ENCODE measurements at regions not wholly inside any gene's neighbourhood (a gene's known extent, or its start where the extent isn't known, plus 50 kb on each side); places are given as distances from the start of the nearest gene placed in this dataset.
A peak's percentile ranks its signal among the peaks of the same experiment; 100 is the strongest.

- no peak overlapping the region for H3K27ac ChIP-seq
- no peaks in the 10 kb centered on the region for H3K9me2 ChIP-seq (ENCODE audit: insufficient read depth)
- no peaks in the 10 kb centered on the region for H3K36me3 ChIP-seq (ENCODE audit: low read depth)
- no peaks in the 10 kb centered on the region for H3K27me3 ChIP-seq (replicated peaks; ENCODE audit: insufficient read depth)
- H2AFZ ChIP-seq: no peak overlapping the region
- H3K79me2 ChIP-seq (ENCODE audit: insufficient read depth): no peaks in the 10 kb centered on the region
- TF ChIP-seq EZH2phosphoT487 (IDR thresholded peaks at IDR 0.05; ENCODE audit: insufficient read depth, low read depth): no peak
- no peak for TF ChIP-seq EZH2 (IDR thresholded peaks at IDR 0.05; ENCODE audit: insufficient read depth, poor library complexity, severe bottlenecking)
- H3K4me1 ChIP-seq (ENCODE audit: insufficient read depth): no peaks in the 10 kb centered on the region
- no peak overlapping the region for H3K4me3 ChIP-seq
- H3K4me2 ChIP-seq (ENCODE audit: unreplicated experiment): no peak overlapping the region
- no peak for DNase-seq
- in situ Hi-C loops (cut with MboI): no loop called here
- no peaks in the 10 kb centered on the region for H3F3A ChIP-seq (ENCODE audit: insufficient read depth)
- 90 to 96% methylated on average over 1 of the region's 1 CpG for WGBS, 2 experiments (ENCODE audit: low coverage in 1 of 2, low lambda C conversion rate in 2 of 2, missing lambda C conversion rate in 2 of 2)
- no peaks in the 10 kb centered on the region for H3K9me3 ChIP-seq (ENCODE audit: low read depth)
- no peaks in the 10 kb centered on the region for H4K20me1 ChIP-seq (ENCODE audit: insufficient read depth)
- H3K9ac ChIP-seq: no peak overlapping the region
Observed at GRCh38 chr6:140140891-140141290, 766.4 kb upstream of the CITED2 start.

- Histone ChIP-seq H3K79me2 (ENCODE audit: insufficient read depth) (no peaks in the 10 kb centered on the region), H3K27ac (no peak overlapping the region), H3K9me3 (ENCODE audit: low read depth) (no peaks in the 10 kb centered on the region), H3K9me2 (ENCODE audit: insufficient read depth) (no peaks in the 10 kb centered on the region), H3K4me3 (no peak overlapping the region), H3K9ac (no peak overlapping the region), H3K4me1 (ENCODE audit: insufficient read depth) (no peaks in the 10 kb centered on the region), H3F3A (ENCODE audit: insufficient read depth) (no peaks in the 10 kb centered on the region), H3K36me3 (ENCODE audit: low read depth) (no peaks in the 10 kb centered on the region), H4K20me1 (ENCODE audit: insufficient read depth) (no peaks in the 10 kb centered on the region), H2AFZ (peak overlapping the region; percentile 27; the same call in 1 of the 2 replicates), H3K4me2 (ENCODE audit: unreplicated experiment) (no peak overlapping the region), H3K27me3 (replicated peaks; ENCODE audit: insufficient read depth) (no peaks in the 10 kb centered on the region)
- in situ Hi-C loops (cut with MboI): no loop called here
- TF ChIP-seq EZH2phosphoT487 (IDR thresholded peaks at IDR 0.05; ENCODE audit: insufficient read depth, low read depth) (no peak), EZH2 (IDR thresholded peaks at IDR 0.05; ENCODE audit: insufficient read depth, poor library complexity, severe bottlenecking) (no peak)
- 72 to 77% methylated on average over 5 of the region's 5 CpGs for WGBS, 2 experiments (ENCODE audit: low coverage in 1 of 2, low lambda C conversion rate in 2 of 2, missing lambda C conversion rate in 2 of 2)
- no peak for DNase-seq
Observed at GRCh38 chr6:140138311-140139010, 764.0 kb upstream of the CITED2 start.

- Histone ChIP-seq H3K4me2 (ENCODE audit: unreplicated experiment) (no peak overlapping the region), H3K79me2 (ENCODE audit: insufficient read depth) (no peaks in the 10 kb centered on the region), H4K20me1 (ENCODE audit: insufficient read depth) (no peaks in the 10 kb centered on the region), H3K4me1 (ENCODE audit: insufficient read depth) (no peaks in the 10 kb centered on the region), H3K9me2 (ENCODE audit: insufficient read depth) (no peaks in the 10 kb centered on the region), H3K27ac (no peak overlapping the region), H3K9me3 (ENCODE audit: low read depth) (peaks cover 4% of the 10 kb centered on the region), H3K9ac (no peak overlapping the region), H3K4me3 (no peak overlapping the region), H3F3A (ENCODE audit: insufficient read depth) (no peaks in the 10 kb centered on the region), H3K36me3 (ENCODE audit: low read depth) (no peaks in the 10 kb centered on the region), H3K27me3 (replicated peaks; ENCODE audit: insufficient read depth) (no peaks in the 10 kb centered on the region), H2AFZ (no peak overlapping the region)
- in situ Hi-C loops (cut with MboI): no loop called here
- DNase-seq: peak; percentile 2
- TF ChIP-seq EZH2phosphoT487 (IDR thresholded peaks at IDR 0.05; ENCODE audit: insufficient read depth, low read depth) (no peak), EZH2 (IDR thresholded peaks at IDR 0.05; ENCODE audit: insufficient read depth, poor library complexity, severe bottlenecking) (no peak)
Observed at GRCh38 chr6:140134224-140134623, 759.8 kb upstream of the CITED2 start.

- TF ChIP-seq EZH2 (IDR thresholded peaks at IDR 0.05; ENCODE audit: insufficient read depth, poor library complexity, severe bottlenecking) (no peak), EZH2phosphoT487 (IDR thresholded peaks at IDR 0.05; ENCODE audit: insufficient read depth, low read depth) (no peak)
- in situ Hi-C loops (cut with MboI): no loop called here
- no peak overlapping the region for H3K27ac ChIP-seq
Observed at GRCh38 chr6:140130074-140130473, 755.6 kb upstream of the CITED2 start.

GRCh38 chr6:140124498-140124897 lies 750.0 kb upstream of the CITED2 start:
- no peak overlapping the region for H2AFZ ChIP-seq
- TF ChIP-seq EZH2phosphoT487 (IDR thresholded peaks at IDR 0.05; ENCODE audit: insufficient read depth, low read depth): no peak
- TF ChIP-seq EZH2 (IDR thresholded peaks at IDR 0.05; ENCODE audit: insufficient read depth, poor library complexity, severe bottlenecking): no peak
- no peaks in the 10 kb centered on the region for H4K20me1 ChIP-seq (ENCODE audit: insufficient read depth)
- no peaks in the 10 kb centered on the region for H3K79me2 ChIP-seq (ENCODE audit: insufficient read depth)
- no peaks in the 10 kb centered on the region for H3K27me3 ChIP-seq (replicated peaks; ENCODE audit: insufficient read depth)
- DNase-seq: no peak
- WGBS, 2 experiments (ENCODE audit: low coverage in 1 of 2, low lambda C conversion rate in 2 of 2, missing lambda C conversion rate in 2 of 2): 96% methylated on average over 2 of the region's 2 CpGs
- H3K4me2 ChIP-seq (ENCODE audit: unreplicated experiment): no peak overlapping the region
- no peak overlapping the region for H3K9ac ChIP-seq
- no peak overlapping the region for H3K4me3 ChIP-seq
- no peaks in the 10 kb centered on the region for H3K4me1 ChIP-seq (ENCODE audit: insufficient read depth)
- no peak overlapping the region for H3K27ac ChIP-seq
- no peaks in the 10 kb centered on the region for H3K36me3 ChIP-seq (ENCODE audit: low read depth)
- in situ Hi-C loops (cut with MboI): no loop called here
- no peaks in the 10 kb centered on the region for H3F3A ChIP-seq (ENCODE audit: insufficient read depth)
- H3K9me2 ChIP-seq (ENCODE audit: insufficient read depth): no peaks in the 10 kb centered on the region
- H3K9me3 ChIP-seq (ENCODE audit: low read depth): peaks cover 3% of the 10 kb centered on the region

More at GRCh38 chr6:140130074-140130473, 755.6 kb upstream of the CITED2 start:
- no peaks in the 10 kb centered on the region for H3K9me2 ChIP-seq (ENCODE audit: insufficient read depth)
- H3K9ac ChIP-seq: no peak overlapping the region
- no peaks in the 10 kb centered on the region for H3K36me3 ChIP-seq (ENCODE audit: low read depth)
- no peak overlapping the region for H3K4me2 ChIP-seq (ENCODE audit: unreplicated experiment)
- H3F3A ChIP-seq (ENCODE audit: insufficient read depth): no peaks in the 10 kb centered on the region
- no peaks in the 10 kb centered on the region for H3K27me3 ChIP-seq (replicated peaks; ENCODE audit: insufficient read depth)
- no peak overlapping the region for H3K4me3 ChIP-seq
- no peak for DNase-seq
- H3K79me2 ChIP-seq (ENCODE audit: insufficient read depth): no peaks in the 10 kb centered on the region
- no peaks in the 10 kb centered on the region for H3K4me1 ChIP-seq (ENCODE audit: insufficient read depth)
- H3K9me3 ChIP-seq (ENCODE audit: low read depth): peaks cover 4% of the 10 kb centered on the region
- no peaks in the 10 kb centered on the region for H4K20me1 ChIP-seq (ENCODE audit: insufficient read depth)
- H2AFZ ChIP-seq: no peak overlapping the region

Data from GM23248 (cell line).